ENCODE measurements at regions not wholly inside any gene's neighbourhood (a gene's known extent, or its start where the extent isn't known, plus 50 kb on each side); places are given as distances from the start of the nearest gene placed in this dataset.

DNA sequence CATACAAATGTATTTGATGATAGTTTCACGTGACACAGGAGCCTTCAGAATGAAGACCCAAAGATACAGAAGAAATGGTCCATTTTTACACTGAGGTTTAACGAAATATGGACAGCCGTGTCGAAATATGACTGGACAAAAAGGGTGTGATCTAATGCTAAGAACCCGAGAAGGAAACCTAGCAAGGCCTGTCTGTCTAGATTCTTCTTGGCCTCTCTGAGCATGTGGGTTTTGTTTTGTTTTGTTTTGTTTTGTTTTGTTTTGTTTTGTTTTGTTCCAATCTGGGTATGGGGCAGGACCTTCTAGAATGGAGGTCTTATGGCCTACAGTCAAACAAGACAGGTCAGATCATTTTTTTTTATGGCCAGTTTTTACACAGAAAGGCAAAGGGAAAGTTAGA lies 242.7 kb upstream of the STT3B start:
- H3K4me3 ChIP-seq (ENCODE audit: low read length): no peak overlapping the region
- TF ChIP-seq ZNF274 (IDR thresholded peaks at IDR 0.05; ENCODE audit: low read depth, low read length): no peak

DNA sequence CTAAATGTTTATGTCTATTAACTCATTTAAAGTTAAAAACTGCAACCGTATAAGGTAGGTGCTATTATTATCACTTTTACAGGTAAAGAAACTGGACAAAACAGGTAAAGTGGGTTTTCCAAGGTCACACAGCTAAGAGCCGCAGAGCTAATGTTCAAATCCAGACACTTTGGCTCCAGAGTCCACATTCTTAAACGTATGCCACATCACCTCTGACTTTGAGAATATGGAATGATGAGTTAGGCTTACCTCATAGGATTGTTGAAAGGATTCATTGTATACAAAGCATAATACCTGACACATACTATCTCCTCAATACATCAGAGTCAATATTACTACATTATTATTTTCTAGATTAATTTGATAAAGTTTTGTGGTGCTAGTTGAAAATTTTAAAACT lies 240.9 kb upstream of the STT3B start:
- H3K4me3 ChIP-seq (ENCODE audit: low read length): no peak overlapping the region
- TF ChIP-seq ZNF274 (IDR thresholded peaks at IDR 0.05; ENCODE audit: low read depth, low read length): no peak

GRCh38 chr3:31294430-31295149 lies 238.1 kb upstream of the STT3B start:
- no peak for TF ChIP-seq ZNF274 (IDR thresholded peaks at IDR 0.05; ENCODE audit: low read depth, low read length)
- no peak overlapping the region for H3K4me3 ChIP-seq (ENCODE audit: low read length)

GRCh38 chr3:31295150-31295765 lies 237.5 kb upstream of the STT3B start:
- no peak overlapping the region for H3K4me3 ChIP-seq (ENCODE audit: low read length)
- TF ChIP-seq ZNF274 (IDR thresholded peaks at IDR 0.05; ENCODE audit: low read depth, low read length): no peak

DNA sequence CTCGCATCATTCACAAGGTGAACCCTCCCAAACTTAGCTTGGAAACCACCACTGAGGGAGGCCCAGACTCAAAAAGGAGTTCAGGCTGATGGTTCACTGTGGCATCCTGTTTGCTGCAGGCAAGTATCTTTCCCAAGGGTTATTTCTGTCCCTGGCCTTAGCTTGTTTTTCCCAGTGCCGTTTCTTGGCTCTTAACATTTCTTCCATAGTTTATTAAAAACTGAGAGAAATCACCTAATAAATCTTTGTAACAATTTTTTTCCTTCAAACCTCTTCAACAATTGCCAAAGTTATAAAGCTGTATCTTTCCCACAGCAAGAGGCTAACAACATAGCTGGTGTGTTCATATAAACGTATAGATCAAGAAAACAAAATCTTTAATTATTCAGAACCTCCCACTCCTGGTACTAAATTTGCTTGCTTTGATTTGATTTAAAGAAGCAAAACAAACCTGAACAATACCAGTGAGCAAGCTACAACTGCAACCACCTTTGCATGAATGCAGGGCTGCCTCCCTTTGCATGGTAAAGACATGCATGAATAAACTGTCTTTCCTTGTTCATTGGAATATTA lies 234.9 kb upstream of the STT3B start:
- no peak for TF ChIP-seq ZNF274 (IDR thresholded peaks at IDR 0.05; ENCODE audit: low read depth, low read length)
- no peak overlapping the region for H3K4me3 ChIP-seq (ENCODE audit: low read length)

DNA sequence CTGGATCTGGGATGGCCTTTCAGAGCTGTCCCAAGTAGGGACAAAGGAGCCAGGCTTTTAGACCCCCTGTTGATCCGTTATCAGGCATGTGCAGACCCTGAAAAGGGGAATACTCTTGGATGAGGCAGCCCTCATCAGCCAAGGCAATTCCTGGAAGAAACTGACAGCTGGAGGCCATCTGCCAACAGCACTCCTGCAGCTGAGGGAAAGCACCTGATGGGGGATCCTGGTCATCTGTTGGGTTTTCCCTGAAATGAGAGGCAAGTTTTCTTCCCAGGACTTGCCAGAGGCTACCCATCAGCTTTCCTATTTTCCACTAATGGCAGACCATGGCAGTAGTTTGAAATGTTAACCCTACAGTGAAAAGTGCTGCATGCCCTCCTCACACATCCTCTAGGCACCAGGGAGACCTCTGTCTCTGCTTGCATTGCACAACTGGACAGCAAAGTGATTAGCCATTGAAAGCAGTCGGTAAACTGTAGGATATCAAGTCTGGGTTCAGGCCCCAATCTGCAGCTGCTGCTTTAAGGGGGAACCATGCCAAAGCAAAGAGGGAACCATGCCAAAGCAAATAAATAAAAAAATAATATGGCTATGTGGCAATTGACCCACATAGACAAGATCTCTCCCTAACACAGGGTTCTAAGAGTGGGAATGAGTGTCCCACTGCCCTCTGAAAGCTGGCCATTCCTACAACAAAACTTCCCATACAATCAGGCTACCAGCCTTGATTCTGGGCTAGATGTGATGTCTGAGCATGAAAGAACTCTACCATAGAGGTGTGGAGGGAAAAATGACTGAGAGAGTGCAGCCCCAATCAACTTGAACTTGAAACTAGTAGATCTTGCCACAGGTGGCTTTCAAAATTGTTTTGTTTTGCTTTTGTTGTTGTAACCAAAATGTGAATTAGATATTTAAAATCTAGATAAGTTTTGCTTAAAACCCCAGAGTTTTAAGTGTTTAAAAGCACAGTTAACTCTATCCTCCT lies 232.0 kb upstream of the STT3B start:
- no peak overlapping the region for H3K4me3 ChIP-seq (ENCODE audit: low read length)
- no peak for TF ChIP-seq ZNF274 (IDR thresholded peaks at IDR 0.05; ENCODE audit: low read depth, low read length)

DNA sequence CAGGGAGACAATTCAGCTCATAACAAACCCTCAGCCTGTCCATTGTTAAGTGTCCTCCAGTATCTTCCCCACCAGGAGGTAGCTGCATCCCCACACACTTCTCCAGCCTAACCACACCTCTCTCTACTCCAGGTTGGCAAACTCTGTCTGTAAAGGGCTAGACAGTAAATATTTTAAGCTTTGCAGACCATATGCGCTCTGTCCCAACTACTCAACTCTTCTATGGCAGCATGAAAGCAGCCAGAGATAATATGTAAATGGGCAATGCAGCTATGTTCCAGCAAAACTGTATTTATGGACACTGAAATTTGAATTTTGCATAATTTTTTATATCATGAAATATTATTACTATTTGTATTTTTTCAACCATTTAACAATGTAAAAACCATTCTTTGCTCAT lies 230.4 kb upstream of the STT3B start:
- H3K4me3 ChIP-seq (ENCODE audit: low read length): no peak overlapping the region
- TF ChIP-seq ZNF274 (IDR thresholded peaks at IDR 0.05; ENCODE audit: low read depth, low read length): no peak

DNA sequence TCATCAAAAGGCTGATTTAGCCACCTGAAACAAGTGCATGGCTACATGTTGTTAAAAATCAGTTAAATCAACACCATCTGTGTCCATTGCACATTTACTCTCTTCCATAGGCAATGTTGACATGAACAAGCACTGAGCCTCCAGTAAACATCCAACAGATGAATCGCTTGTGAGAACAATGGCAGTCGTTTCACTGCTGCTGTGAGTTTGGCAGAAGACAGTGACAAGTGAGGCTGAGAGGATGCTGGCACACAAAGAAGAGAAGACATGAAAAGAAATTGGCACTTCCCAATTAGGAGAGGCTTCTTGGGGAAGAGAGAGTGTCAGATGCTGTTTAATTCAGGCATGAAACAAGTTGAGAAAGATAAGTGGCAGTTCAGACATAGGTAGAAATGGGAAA lies 227.4 kb upstream of the STT3B start:
- no peak for TF ChIP-seq ZNF274 (IDR thresholded peaks at IDR 0.05; ENCODE audit: low read depth, low read length)
- no peak overlapping the region for H3K4me3 ChIP-seq (ENCODE audit: low read length)

GRCh38 chr3:31307131-31307785 lies 225.5 kb upstream of the STT3B start:
- no peak overlapping the region for H3K4me3 ChIP-seq (ENCODE audit: low read length)
- no peak for TF ChIP-seq ZNF274 (IDR thresholded peaks at IDR 0.05; ENCODE audit: low read depth, low read length)

GRCh38 chr3:31311559-31311958 lies 221.2 kb upstream of the STT3B start:
- no peak overlapping the region for H3K4me3 ChIP-seq (ENCODE audit: low read length)
- no peak for TF ChIP-seq ZNF274 (IDR thresholded peaks at IDR 0.05; ENCODE audit: low read depth, low read length)

GRCh38 chr3:31312400-31312799 lies 220.3 kb upstream of the STT3B start:
- TF ChIP-seq ZNF274 (IDR thresholded peaks at IDR 0.05; ENCODE audit: low read depth, low read length): no peak
- H3K4me3 ChIP-seq (ENCODE audit: low read length): no peak overlapping the region

- no peak for TF ChIP-seq ZNF274 (IDR thresholded peaks at IDR 0.05; ENCODE audit: low read depth, low read length)
- no peak overlapping the region for H3K4me3 ChIP-seq (ENCODE audit: low read length)
These were observed 218.5 kb upstream of the STT3B start for GRCh38 chr3:31314258-31314657.

GRCh38 chr3:31319332-31319731 lies 213.4 kb upstream of the STT3B start:
- TF ChIP-seq ZNF274 (IDR thresholded peaks at IDR 0.05; ENCODE audit: low read depth, low read length): no peak
- H3K4me3 ChIP-seq (ENCODE audit: low read length): no peak overlapping the region

- TF ChIP-seq ZNF274 (IDR thresholded peaks at IDR 0.05; ENCODE audit: low read depth, low read length): no peak
- H3K4me3 ChIP-seq (ENCODE audit: low read length): no peak overlapping the region
These were observed 211.1 kb upstream of the STT3B start for GRCh38 chr3:31321620-31322019.
